ENCODE measurements at regions not wholly inside any gene's neighbourhood (a gene's known extent, or its start where the extent isn't known, plus 50 kb on each side); places are given as distances from the start of the nearest gene placed in this dataset.

DNA sequence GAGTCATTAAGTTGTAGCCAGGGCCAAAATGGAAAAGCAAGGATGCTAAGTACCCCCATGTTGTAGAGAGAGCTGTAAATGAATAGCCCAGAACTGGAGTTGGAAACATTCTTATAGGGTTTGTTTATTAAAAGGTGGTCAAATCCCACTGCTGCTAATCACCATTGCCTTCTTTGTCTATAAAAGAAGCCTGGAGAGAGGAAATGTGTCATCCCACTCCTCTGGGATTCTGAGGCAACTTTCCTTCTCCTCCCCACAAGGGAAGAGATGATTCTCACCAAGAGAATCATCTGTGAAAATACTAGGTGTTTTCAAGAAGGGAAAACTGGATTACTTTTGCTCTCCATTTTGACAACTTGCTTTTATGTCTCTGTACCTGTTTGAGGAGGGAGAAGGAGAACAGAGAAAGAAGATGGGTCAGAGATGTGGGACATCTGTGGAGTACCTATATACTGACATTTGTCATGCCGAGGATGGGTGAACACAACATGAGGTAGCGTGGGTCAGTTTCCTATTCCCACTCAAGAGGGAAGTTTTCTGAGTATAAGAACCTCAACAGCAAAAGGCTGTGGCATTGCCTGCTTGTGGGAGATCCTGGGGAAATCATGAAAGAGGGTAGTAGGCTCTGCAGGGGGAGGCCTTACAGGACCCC lies 262.2 kb downstream of the KIF20B start:
- no peaks in the 10 kb centered on the region; a peak in 1 of 20 replicates for H3K4me1 ChIP-seq
- H3K9me3 ChIP-seq (replicated peaks in 1 of 11) = peaks cover 0 to 27% (median 12%) of the 10 kb centered on the region in 11 experiments; a peak in 13 of 22 replicates
- peaks cover 0 to 32% (median 0%) of the 10 kb centered on the region in 11 experiments; a peak in 7 of 22 replicates for H3K36me3 ChIP-seq
- no peak overlapping the region for H3K9ac ChIP-seq
- H4K20me1 ChIP-seq = no peaks in the 10 kb centered on the region
- no peak overlapping the region for H3K4me2 ChIP-seq
- no peak overlapping the region for H3K4me3 ChIP-seq
- no peaks in the 10 kb centered on the region for H3K27me3 ChIP-seq
- no peak for TF ChIP-seq Cebpa-rat (IDR thresholded peaks at IDR 0.05)
- no peak overlapping the region for H3K27ac ChIP-seq

DNA sequence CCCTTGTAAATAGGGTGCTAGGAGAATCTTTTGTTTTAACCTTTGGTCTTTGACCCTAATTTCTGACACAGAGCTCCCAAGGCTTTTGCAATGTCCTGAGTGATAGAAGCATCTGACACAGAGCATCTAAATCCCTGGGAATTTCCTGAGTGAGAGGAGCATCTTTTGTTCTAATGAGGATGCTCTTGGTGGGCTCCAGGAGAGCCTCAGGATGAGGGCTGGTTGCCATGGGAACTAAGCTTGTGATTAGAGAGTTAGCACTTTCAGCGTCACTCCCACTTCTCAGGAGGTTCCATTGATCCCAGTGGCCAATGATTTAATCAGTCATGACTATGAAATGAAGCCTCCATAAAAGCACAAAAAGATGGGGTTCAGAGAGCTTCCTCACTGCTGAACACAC lies 264.8 kb downstream of the KIF20B start:
- Histone ChIP-seq H3K9ac (no peak overlapping the region), H4K20me1 (no peaks in the 10 kb centered on the region), H3K4me2 (no peak overlapping the region), H3K27me3 (no peaks in the 10 kb centered on the region), H3K27ac (no peak overlapping the region), H3K4me1 (peaks cover 0 to 9% (median 4%) of the 10 kb centered on the region in 10 experiments; a peak in 14 of 20 replicates), H3K4me3 (no peak overlapping the region), H3K9me3 (replicated peaks in 1 of 11) (peaks cover 0 to 14% (median under 1%) of the 10 kb centered on the region in 11 experiments; a peak in 7 of 22 replicates), H3K36me3 (peaks cover 0 to 33% (median 0%) of the 10 kb centered on the region in 11 experiments; a peak in 6 of 22 replicates)
- TF ChIP-seq Cebpa-rat (IDR thresholded peaks at IDR 0.05) = no peak

DNA sequence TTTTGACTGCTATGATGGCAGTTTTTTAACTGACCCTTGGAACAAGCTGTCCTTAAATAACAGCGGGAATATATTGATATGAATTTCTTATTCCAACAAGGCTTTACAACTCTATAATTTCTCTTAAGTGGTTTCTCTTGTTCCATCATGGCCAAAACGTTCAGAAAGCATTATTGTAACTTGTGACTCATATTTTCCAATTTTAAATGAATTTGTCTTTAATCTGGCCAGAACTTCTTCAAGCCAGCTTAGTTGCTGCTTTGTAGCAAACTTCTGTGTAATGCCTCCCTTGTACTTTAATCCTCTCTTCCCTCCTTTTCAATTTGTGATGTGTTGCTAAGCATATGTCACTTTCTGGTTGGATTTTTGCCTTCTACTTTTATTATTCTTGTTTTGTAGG lies 271.9 kb downstream of the KIF20B start:
- H3K4me1 ChIP-seq = peaks cover 9 to 28% (median 20%) of the 10 kb centered on the region in 10 experiments; a peak in 19 of 20 replicates
- H4K20me1 ChIP-seq = no peaks in the 10 kb centered on the region
- peaks cover 0 to 7% (median 0%) of the 10 kb centered on the region in 11 experiments; a peak in 6 of 22 replicates for H3K9me3 ChIP-seq (replicated peaks in 1 of 11)
- H3K9ac ChIP-seq = no peak overlapping the region
- TF ChIP-seq Cebpa-rat (IDR thresholded peaks at IDR 0.05) = no peak
- no peak overlapping the region for H3K4me3 ChIP-seq
- H3K4me2 ChIP-seq = peak overlapping the region in 1 of 11 experiments; percentile 56; a peak in 3 of 22 replicates
- H3K27ac ChIP-seq = no peak overlapping the region
- H3K27me3 ChIP-seq = no peaks in the 10 kb centered on the region
- peaks cover 0 to 24% (median 0%) of the 10 kb centered on the region in 11 experiments; a peak in 5 of 22 replicates for H3K36me3 ChIP-seq

DNA sequence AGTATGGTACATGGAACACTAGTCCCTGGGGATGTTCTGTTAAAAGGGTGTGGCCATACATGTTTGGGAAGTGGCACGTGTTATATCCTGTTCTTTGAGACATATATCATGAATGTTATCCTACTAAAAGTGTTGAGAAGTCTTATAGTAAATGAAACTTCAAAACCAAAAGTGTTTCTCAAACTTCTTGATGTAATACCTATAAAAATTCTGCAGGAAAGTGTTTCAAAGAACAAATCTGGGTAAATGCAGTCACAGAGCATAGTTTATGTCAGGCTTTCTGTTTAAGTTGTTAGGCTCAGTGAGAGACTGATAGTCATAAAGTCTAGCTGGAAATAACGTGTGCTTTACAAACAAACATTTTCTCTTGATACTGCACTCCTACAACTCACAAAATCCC lies 273.7 kb downstream of the KIF20B start:
- no peak overlapping the region for H3K4me3 ChIP-seq
- H3K9ac ChIP-seq = no peak overlapping the region
- H4K20me1 ChIP-seq = no peaks in the 10 kb centered on the region
- peaks cover 0 to 32% (median 7%) of the 10 kb centered on the region in 11 experiments; a peak in 10 of 22 replicates for H3K36me3 ChIP-seq
- peaks cover 0 to 17% (median 12%) of the 10 kb centered on the region in 11 experiments; a peak in 16 of 22 replicates for H3K9me3 ChIP-seq (replicated peaks in 1 of 11)
- no peak overlapping the region for H3K27ac ChIP-seq
- H3K27me3 ChIP-seq = no peaks in the 10 kb centered on the region
- no peak for TF ChIP-seq Cebpa-rat (IDR thresholded peaks at IDR 0.05)
- no peak overlapping the region for H3K4me2 ChIP-seq
- H3K4me1 ChIP-seq = peaks cover 9 to 29% (median 21%) of the 10 kb centered on the region in 10 experiments; a peak in 19 of 20 replicates

DNA sequence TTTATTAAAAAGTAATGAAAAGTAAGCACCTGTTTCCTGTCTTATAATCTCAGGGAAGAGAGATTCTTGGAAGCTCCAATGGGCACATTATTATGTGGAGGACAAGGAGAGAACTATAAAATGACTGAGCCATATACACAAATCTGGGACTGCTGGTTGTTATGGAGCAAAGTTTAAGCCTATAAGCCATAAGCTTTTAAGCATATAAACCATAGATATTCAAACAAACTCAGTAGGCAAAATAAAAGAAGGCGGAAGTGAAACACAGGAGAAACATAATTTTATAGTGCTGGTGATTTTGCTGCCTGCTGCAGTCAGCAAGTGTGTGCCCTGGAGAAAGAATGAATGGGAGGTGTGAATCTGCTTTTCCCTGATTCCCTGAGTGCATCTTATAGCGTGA lies 274.4 kb downstream of the KIF20B start:
- H4K20me1 ChIP-seq = no peaks in the 10 kb centered on the region
- no peaks in the 10 kb centered on the region for H3K27me3 ChIP-seq
- H3K4me2 ChIP-seq = no peak overlapping the region
- H3K27ac ChIP-seq = no peak overlapping the region
- peaks cover 0 to 28% (median 7%) of the 10 kb centered on the region in 11 experiments; a peak in 10 of 22 replicates for H3K36me3 ChIP-seq
- TF ChIP-seq Cebpa-rat (IDR thresholded peaks at IDR 0.05) = no peak
- no peak overlapping the region for H3K4me3 ChIP-seq
- no peak overlapping the region for H3K9ac ChIP-seq
- H3K9me3 ChIP-seq (replicated peaks in 1 of 11) = peaks cover 0 to 17% (median 12%) of the 10 kb centered on the region in 11 experiments; a peak in 16 of 22 replicates
- H3K4me1 ChIP-seq = peaks cover 9 to 29% (median 21%) of the 10 kb centered on the region in 10 experiments; a peak in 19 of 20 replicates

DNA sequence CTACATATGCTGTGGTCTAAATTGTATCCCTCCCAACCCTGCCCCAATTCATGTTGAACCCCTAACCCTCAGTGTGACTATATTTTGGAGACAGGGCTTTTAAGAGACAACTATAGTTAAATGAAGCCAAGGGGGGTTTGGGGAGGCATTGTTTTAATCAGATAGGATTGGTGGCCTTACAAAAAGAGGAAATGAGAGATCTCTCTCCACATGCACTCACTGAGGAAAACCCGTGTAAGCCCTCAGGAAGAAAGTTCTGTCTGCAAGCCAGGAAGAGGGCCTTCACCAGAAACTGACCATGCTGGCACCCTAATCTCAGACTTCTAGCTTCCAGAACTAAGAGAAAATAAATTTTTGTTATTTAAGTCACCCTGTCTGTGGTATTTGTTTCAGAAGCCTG lies 276.7 kb downstream of the KIF20B start:
- Histone ChIP-seq H3K9me3 (replicated peaks in 1 of 11) (peaks cover 0 to 28% (median 12%) of the 10 kb centered on the region in 11 experiments; a peak in 16 of 22 replicates), H3K27ac (no peak overlapping the region), H3K4me3 (no peak overlapping the region), H3K27me3 (no peaks in the 10 kb centered on the region), H3K4me2 (no peak overlapping the region; a peak in 2 of 22 replicates), H3K4me1 (peaks cover 0 to 6% (median under 1%) of the 10 kb centered on the region in 10 experiments; a peak in 6 of 20 replicates), H3K36me3 (peaks cover 0 to 29% (median 7%) of the 10 kb centered on the region in 11 experiments; a peak in 9 of 22 replicates), H4K20me1 (no peaks in the 10 kb centered on the region), H3K9ac (no peak overlapping the region)
- no peak for TF ChIP-seq Cebpa-rat (IDR thresholded peaks at IDR 0.05)

DNA sequence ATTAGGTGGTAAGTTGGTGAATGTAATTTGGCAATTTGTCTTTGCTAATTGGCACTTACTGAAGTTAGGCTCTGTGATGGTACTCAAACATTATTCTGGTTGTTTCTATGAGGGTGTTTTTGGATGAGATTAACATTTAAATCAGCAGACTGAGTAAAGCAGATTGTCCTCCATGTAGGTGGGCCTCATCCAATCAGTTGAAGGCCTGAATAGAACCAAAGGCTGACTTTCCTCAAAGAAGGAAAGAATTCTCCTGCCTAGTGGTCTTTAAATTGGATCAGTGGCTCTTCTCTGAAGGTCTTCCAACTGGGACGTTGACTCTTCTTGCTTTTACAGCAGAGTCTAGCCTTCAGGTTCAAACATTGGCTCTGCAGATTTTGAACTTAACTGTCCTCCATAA lies 278.3 kb downstream of the KIF20B start:
- Histone ChIP-seq H3K27me3 (no peaks in the 10 kb centered on the region), H4K20me1 (no peaks in the 10 kb centered on the region), H3K4me3 (no peak overlapping the region), H3K9ac (no peak overlapping the region), H3K36me3 (peaks cover 0 to 32% (median 7%) of the 10 kb centered on the region in 11 experiments; a peak in 9 of 22 replicates), H3K4me2 (no peak overlapping the region), H3K9me3 (replicated peaks in 1 of 11) (peaks cover 0 to 29% (median 12%) of the 10 kb centered on the region in 11 experiments; a peak in 16 of 22 replicates), H3K27ac (no peak overlapping the region), H3K4me1 (peaks cover 0 to 5% (median 0%) of the 10 kb centered on the region in 10 experiments; a peak in 2 of 20 replicates)
- TF ChIP-seq Cebpa-rat (IDR thresholded peaks at IDR 0.05) = no peak

DNA sequence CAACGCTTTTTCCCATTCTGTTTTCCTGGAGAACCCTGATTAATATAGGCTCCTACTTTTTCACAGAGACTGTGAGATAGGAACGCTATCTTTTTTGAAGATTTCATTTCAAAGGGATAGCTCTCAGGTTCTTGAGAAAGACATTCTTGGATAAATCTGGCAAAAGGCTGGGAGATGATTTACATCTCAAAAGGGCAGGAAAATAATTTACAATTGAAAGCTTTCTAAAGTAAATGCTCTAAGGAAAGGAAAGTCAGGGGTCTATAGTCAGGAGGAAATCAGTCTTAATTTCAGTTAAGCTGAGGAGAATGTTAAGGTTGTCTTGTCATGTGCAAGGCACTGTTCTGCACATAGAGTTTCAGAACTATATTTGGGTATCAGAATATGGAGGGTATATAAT lies 278.8 kb downstream of the KIF20B start:
- Histone ChIP-seq H3K27me3 (no peaks in the 10 kb centered on the region), H4K20me1 (no peaks in the 10 kb centered on the region)
- no peak for TF ChIP-seq Cebpa-rat (IDR thresholded peaks at IDR 0.05)

DNA sequence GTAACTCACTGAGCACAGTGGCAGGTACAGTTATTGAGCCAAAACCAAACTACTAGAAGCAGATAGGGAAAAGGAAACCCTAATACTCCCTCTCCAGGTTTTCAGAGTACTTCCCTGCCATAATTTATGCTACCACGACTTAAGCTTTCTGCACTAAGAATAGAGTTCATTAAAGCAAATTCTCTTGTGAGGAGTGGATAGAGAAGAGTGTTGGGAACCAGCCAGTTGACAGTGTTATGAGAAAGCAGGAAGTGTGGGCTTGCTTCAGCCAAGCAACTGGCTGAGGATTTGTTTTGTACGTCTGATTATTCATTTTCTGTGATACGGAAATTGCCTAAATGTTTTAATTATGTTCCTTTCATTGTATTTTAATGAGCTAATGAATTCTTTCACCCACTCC lies 280.5 kb downstream of the KIF20B start:
- Histone ChIP-seq H3K4me3 (no peak overlapping the region), H3K9me3 (replicated peaks in 1 of 11) (peaks cover 0 to 29% (median 12%) of the 10 kb centered on the region in 11 experiments; a peak in 16 of 22 replicates), H3K36me3 (peaks cover 0 to 32% (median 7%) of the 10 kb centered on the region in 11 experiments; a peak in 9 of 22 replicates), H3K9ac (no peak overlapping the region), H3K4me2 (no peak overlapping the region), H4K20me1 (no peaks in the 10 kb centered on the region), H3K4me1 (peaks cover 0 to 5% (median 0%) of the 10 kb centered on the region in 10 experiments; a peak in 1 of 20 replicates), H3K27me3 (no peaks in the 10 kb centered on the region), H3K27ac (no peak overlapping the region)
- no peak for TF ChIP-seq Cebpa-rat (IDR thresholded peaks at IDR 0.05)

More for the DNA sequence above, 278.8 kb downstream of the KIF20B start:
- no peak overlapping the region for H3K4me2 ChIP-seq
- peaks cover 0 to 29% (median 12%) of the 10 kb centered on the region in 11 experiments; a peak in 16 of 22 replicates for H3K9me3 ChIP-seq (replicated peaks in 1 of 11)
- peaks cover 0 to 5% (median 0%) of the 10 kb centered on the region in 10 experiments; a peak in 2 of 20 replicates for H3K4me1 ChIP-seq
- H3K4me3 ChIP-seq = no peak overlapping the region
- no peak overlapping the region for H3K9ac ChIP-seq
- H3K27ac ChIP-seq = no peak overlapping the region
- H3K36me3 ChIP-seq = peaks cover 0 to 32% (median 7%) of the 10 kb centered on the region in 11 experiments; a peak in 9 of 22 replicates

Measured in BLaER1 treated with 17β-estradiol and CSF1 and Interleukin-3, amounts not matched to agents 10 nM and 100 nM (cell line).